ENCODE measurements at regions not wholly inside any gene's neighbourhood (a gene's known extent, or its start where the extent isn't known, plus 50 kb on each side); places are given as distances from the start of the nearest gene placed in this dataset.
"Not testable (repeated sequence)": the region's sequence is repeated elsewhere in the genome, so short reads cannot be mapped to it uniquely, and the experiment has no call there.

- DNase-seq: no peak
Observed at GRCh38 chrX:130552444-130553073, 150.8 kb downstream of the RBMX2 start.

DNA sequence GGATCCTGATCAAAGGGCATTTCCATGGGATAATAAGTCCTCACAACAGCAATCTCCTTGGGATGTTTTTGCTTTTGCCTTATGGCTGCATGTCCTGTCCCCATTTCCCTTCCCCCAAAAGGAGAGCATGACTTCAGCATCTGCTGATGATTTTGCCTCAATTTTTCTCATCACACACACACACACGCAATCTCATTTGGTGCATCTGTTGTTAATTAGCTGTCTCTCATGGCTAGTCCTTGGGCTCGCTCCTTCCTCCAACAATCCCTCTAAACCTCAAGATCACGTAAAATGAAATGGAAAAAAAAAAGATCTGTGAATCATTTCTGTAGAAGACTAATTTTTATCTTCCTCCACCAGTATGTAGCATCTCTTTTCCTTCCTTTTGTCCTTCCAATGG lies 153.6 kb downstream of the RBMX2 start:
- no peak for DNase-seq

DNA sequence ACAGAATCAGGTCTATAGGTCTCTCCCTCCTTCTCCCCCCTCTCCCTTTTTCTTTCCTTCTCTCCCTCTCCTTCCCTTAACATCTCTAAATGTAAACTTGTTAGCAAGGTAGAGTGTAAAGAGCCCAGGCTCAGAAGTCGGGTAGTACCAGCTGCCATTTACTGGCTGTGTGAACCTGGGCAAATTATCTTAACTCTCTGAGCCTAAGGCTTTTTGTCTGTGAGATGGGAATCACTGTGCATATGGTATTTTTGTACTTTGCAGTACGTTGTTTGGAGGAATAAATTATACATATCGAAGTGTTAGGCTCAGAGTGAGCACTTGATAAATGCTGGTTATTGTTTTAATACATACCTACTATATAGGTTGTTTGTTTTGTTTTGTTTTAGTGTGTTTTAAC lies 154.0 kb downstream of the RBMX2 start:
- no peak for DNase-seq

DNA sequence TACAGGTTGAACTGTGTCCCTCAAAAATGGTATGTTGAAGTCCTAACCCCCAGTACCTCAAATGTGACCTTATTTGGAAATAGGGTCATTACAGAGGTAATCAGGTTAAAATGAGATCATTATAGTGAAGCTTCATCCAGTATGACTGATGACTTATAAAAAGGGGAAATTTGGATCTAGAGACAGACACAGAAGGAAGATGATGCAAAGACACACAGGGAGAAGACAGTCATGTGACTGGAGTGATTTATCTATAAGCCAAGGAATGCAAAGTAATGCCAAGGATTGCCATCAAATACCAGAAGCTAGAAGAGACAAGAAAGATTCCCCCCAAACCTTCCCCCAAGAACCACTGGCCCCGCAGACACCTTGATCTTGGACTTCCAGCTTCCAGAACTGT lies 155.2 kb downstream of the RBMX2 start:
- DNase-seq: no peak

- no peak for DNase-seq
Observed at GRCh38 chrX:130560544-130560943, 158.8 kb downstream of the RBMX2 start.

- DNase-seq: no peak
Observed at GRCh38 chrX:130561930-130562329, 160.1 kb downstream of the RBMX2 start.

DNA sequence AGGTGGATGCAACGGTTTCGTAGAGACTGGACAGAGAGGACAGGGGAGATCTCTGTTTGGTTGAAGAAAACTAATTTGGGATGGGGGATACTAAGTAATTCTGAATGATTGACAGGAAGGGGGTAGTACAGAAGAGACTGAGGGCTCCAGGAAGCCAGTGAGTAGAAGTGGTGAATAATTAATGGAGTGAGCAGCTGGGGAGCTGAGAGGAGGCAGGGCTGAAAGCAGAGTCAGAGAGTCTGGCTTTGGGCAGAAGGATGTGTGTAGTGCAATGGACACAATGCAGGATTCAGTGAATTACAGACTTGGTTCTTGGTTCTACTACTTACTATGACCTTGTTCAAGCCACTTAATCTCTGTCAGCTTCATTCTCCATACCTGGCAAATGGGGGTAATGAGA lies 161.7 kb downstream of the RBMX2 start:
- no peak for DNase-seq

GRCh38 chrX:130566028-130566683 lies 164.4 kb downstream of the RBMX2 start:
- no peak for DNase-seq

DNA sequence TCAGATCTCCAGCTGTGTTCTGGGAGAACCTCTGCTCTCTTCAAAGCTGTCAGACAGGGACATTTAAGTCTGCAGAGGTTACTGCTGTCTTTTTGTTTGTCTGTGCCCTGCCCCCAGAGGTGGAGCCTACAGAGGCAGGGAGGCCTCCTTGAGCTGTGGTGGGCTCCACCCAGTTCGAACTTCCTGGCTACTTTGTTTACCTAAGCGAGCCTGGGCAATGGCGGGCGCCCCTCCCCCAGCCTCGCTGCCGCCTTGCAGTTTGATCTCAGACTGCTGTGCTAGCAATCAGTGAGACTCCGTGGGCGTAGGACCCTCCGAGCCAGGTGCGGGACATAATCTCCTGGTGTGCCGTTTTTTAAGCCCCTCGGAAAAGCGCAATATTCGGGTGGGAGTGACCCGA lies 171.2 kb downstream of the RBMX2 start:
- not testable (repeated sequence) for DNase-seq
